IMR-90 (cell line): ENCODE measurements at regions not wholly inside any gene's neighbourhood (a gene's known extent, or its start where the extent isn't known, plus 50 kb on each side); places are given as distances from the start of the nearest gene placed in this dataset.

Source experiments
- ATAC-seq: fragments of 200-7000 bp; cut with Tn5 transposase; 2 replicates; pipeline ENCODE4 v1.9.1; 2020; ENCODE audit warnings: low read depth, mild to moderate bottlenecking, moderate library complexity
- BruUV-seq: library from RNA; stranded (reverse); fragments of 400-500 nt; replicated peaks from 2 replicates; lab custom pipeline; 2021; lab: Mats Ljungman, UMichigan
- CTCF ChIA-PET: fragments of 300-600 bp; formaldehyde crosslinking; extraction: SDS; loops from one replicate; lab custom pipeline; 2021; ENCODE audit warnings: antibody characterized with exemption; lab: Yijun Ruan, JAX
- POLR2A ChIA-PET: fragments of 300-600 bp; sonication (Branson Sonifier 250); formaldehyde crosslinking; loops from one replicate; lab custom pipeline; 2022; ENCODE audit warnings: antibody characterized with exemption; ENCODE audit not compliant: unreplicated experiment; lab: Charles Lee
- DNase-seq: peaks from one replicate; pipeline ENCODE4 v3.0.0; 2013
- H2AFZ ChIP-seq: replicated peaks from 2 replicates; pipeline ENCODE3; 2013; ENCODE audit warnings: low read length, mild to moderate bottlenecking; ENCODE audit not compliant: poor library complexity
- H2AK5ac ChIP-seq: 2 replicates; pipeline ENCODE4 v1.6.1; 2013; ENCODE audit warnings: low read depth, low read length, inconsistent platforms
- H2AK9ac ChIP-seq: replicated peaks from 2 replicates; pipeline ENCODE3; 2013; ENCODE audit warnings: mild to moderate bottlenecking, low read depth, low read length, moderate library complexity; ENCODE audit not compliant: poor library complexity
- H2BK120ac ChIP-seq: 2 replicates; pipeline ENCODE4 v1.6.1; 2013; ENCODE audit warnings: low read depth, low read length, inconsistent platforms
- H2BK15ac ChIP-seq: 3 replicates; pipeline ENCODE4 v1.6.1; 2013; ENCODE audit warnings: low read depth, low read length, inconsistent platforms
- H2BK20ac ChIP-seq: 2 replicates; pipeline ENCODE4 v1.6.1; 2013; ENCODE audit warnings: low read depth, mild to moderate bottlenecking, inconsistent platforms, low read length, moderate library complexity
- H2BK5ac ChIP-seq: 2 replicates; pipeline ENCODE4 v1.6.1; 2013; ENCODE audit warnings: mild to moderate bottlenecking, low read depth, low read length, inconsistent platforms; ENCODE audit not compliant: poor library complexity, severe bottlenecking
- H3K14ac ChIP-seq: replicated peaks from 2 replicates; pipeline ENCODE4 v1.6.1; 2013; ENCODE audit warnings: low read depth, low read length, inconsistent platforms
- H3K18ac ChIP-seq: 2 replicates; pipeline ENCODE4 v1.6.1; 2013; ENCODE audit warnings: low read depth, low read length, control low read depth
- H3K23ac ChIP-seq: 2 replicates; pipeline ENCODE4 v1.6.1; 2013; ENCODE audit warnings: low read depth, low read length, inconsistent platforms
- H3K27ac ChIP-seq: 2 replicates; pipeline ENCODE4 v1.5.1; 2013; ENCODE audit warnings: mild to moderate bottlenecking, control low read depth, low read length; ENCODE audit not compliant: insufficient read depth
- H3K27me3 ChIP-seq: 2 replicates; pipeline ENCODE4 v1.6.1; 2013; ENCODE audit warnings: low read length; ENCODE audit not compliant: control insufficient read depth, insufficient read depth
- H3K36me3 ChIP-seq: 2 replicates; pipeline ENCODE4 v1.6.1; 2013; ENCODE audit warnings: low read length, mixed read lengths; ENCODE audit not compliant: control insufficient read depth, insufficient read depth
- H3K4ac ChIP-seq: 2 replicates; pipeline ENCODE4 v1.6.1; 2013; ENCODE audit warnings: low read depth, low read length, inconsistent platforms
- H3K4me1 ChIP-seq: 2 replicates; pipeline ENCODE4 v1.6.1; 2013; ENCODE audit warnings: low read length, mixed read lengths; ENCODE audit not compliant: control insufficient read depth, insufficient read depth
- H3K4me2 ChIP-seq: 2 replicates; pipeline ENCODE4 v1.6.1; 2013; ENCODE audit warnings: low read depth, mild to moderate bottlenecking, control low read depth, low read length, moderate library complexity
- H3K4me3 ChIP-seq: 2 replicates; pipeline ENCODE4 v1.5.1; 2013; ENCODE audit warnings: low read depth, mild to moderate bottlenecking, control low read depth, low read length, moderate library complexity; ENCODE audit not compliant: insufficient read depth
- H3K56ac ChIP-seq: 2 replicates; pipeline ENCODE4 v1.6.1; 2013; ENCODE audit warnings: low read length, inconsistent platforms; ENCODE audit not compliant: insufficient read depth; ENCODE audit errors: extremely low read depth
- H3K79me1 ChIP-seq, 2 experiments: 2 replicates each; pipeline ENCODE4 v1.6.1; 2013; ENCODE audit warnings: low read length in 2 of 2, inconsistent platforms in 1 of 2, low read depth in 1 of 2
- H3K9ac ChIP-seq: 2 replicates; pipeline ENCODE4 v1.6.1; 2013; ENCODE audit warnings: low read depth, low read length, control low read depth
- H3K9me1 ChIP-seq: 2 replicates; pipeline ENCODE4 v1.6.1; 2013; ENCODE audit warnings: low read length, inconsistent platforms; ENCODE audit not compliant: insufficient read depth
- H3K9me3 ChIP-seq: 2 replicates; pipeline ENCODE4 v1.6.1; 2013; ENCODE audit warnings: low read length; ENCODE audit not compliant: control insufficient read depth, insufficient read depth
- H4K20me1 ChIP-seq: 2 replicates; pipeline ENCODE4 v1.6.1; 2013; ENCODE audit warnings: low read length, inconsistent platforms; ENCODE audit not compliant: insufficient read depth
- H4K5ac ChIP-seq: 2 replicates; pipeline ENCODE4 v1.6.1; 2013; ENCODE audit warnings: mild to moderate bottlenecking, low read depth, low read length, control low read depth
- H4K8ac ChIP-seq, 2 experiments: 2 replicates each; pipeline ENCODE4 v1.6.1; 2013; ENCODE audit warnings: low read depth in 2 of 2, low read length in 2 of 2, control low read depth in 1 of 2, inconsistent platforms in 1 of 2
- H4K91ac ChIP-seq: 2 replicates; pipeline ENCODE4 v1.6.1; 2013; ENCODE audit warnings: low read depth, low read length, inconsistent platforms; ENCODE audit not compliant: insufficient read depth
- BHLHE40 ChIP-seq: fragments of 150-350 bp; IDR thresholded peaks from 2 replicates; pipeline ENCODE4 v1.6.1; 2016; ENCODE audit warnings: mild to moderate bottlenecking, low read depth, low read length
- CEBPB ChIP-seq: IDR thresholded peaks from 2 replicates; pipeline ENCODE4 v1.6.1; 2012; ENCODE audit warnings: low read depth, low read length, improper control_type of control experiment
- CHD1 ChIP-seq: IDR thresholded peaks from 2 replicates; pipeline ENCODE4 v1.6.1; 2012; ENCODE audit warnings: low read depth, low read length, improper control_type of control experiment
- FOS ChIP-seq: fragments of 150-350 bp; IDR thresholded peaks from 2 replicates; pipeline ENCODE4 v1.6.1; 2016; ENCODE audit warnings: low read depth, low read length
- MAFK ChIP-seq: IDR thresholded peaks from 2 replicates; pipeline ENCODE4 v1.6.1; 2012; ENCODE audit warnings: low read depth, low read length, improper control_type of control experiment
- MAZ ChIP-seq: IDR thresholded peaks from 2 replicates; pipeline ENCODE4 v1.6.1; 2012; ENCODE audit warnings: low read depth, mild to moderate bottlenecking, low read length, improper control_type of control experiment, moderate library complexity, borderline replicate concordance
- MXI1 ChIP-seq: IDR thresholded peaks from 2 replicates; pipeline ENCODE4 v1.6.1; 2012; ENCODE audit warnings: low read depth, mild to moderate bottlenecking, low read length, moderate library complexity, borderline replicate concordance
- NFE2L2 ChIP-seq: fragments of 150-350 bp; IDR thresholded peaks from 2 replicates; pipeline ENCODE4 v1.6.1; 2016; ENCODE audit warnings: low read depth, mild to moderate bottlenecking, low read length
- POLR2A ChIP-seq: IDR thresholded peaks from 2 replicates; pipeline ENCODE4 v1.6.1; 2012; ENCODE audit warnings: mild to moderate bottlenecking, low read depth, low read length
- RAD21 ChIP-seq: IDR thresholded peaks from 2 replicates; pipeline ENCODE4 v1.6.1; 2012; ENCODE audit warnings: low read length, improper control_type of control experiment
- RCOR1 ChIP-seq: IDR thresholded peaks from 2 replicates; pipeline ENCODE4 v1.6.1; 2012; ENCODE audit warnings: mild to moderate bottlenecking, low read length, improper control_type of control experiment; ENCODE audit not compliant: insufficient replicate concordance
- RFX5 ChIP-seq: IDR thresholded peaks from 2 replicates; pipeline ENCODE4 v1.8.0; 2012; ENCODE audit warnings: low read depth, mild to moderate bottlenecking, low read length, moderate library complexity
- SMC3 ChIP-seq: fragments of 150-350 bp; IDR thresholded peaks from 2 replicates; pipeline ENCODE4 v1.6.1; 2016; ENCODE audit warnings: low read depth, mild to moderate bottlenecking, antibody characterized with exemption, low read length, moderate library complexity
- WGBS, 2 experiments: methylation state at CpG; one replicate each; pipeline versions ENCODE4 v1.1.5 to v1.1.7; 2013; ENCODE audit warnings: missing lambda C conversion rate in 2 of 2; ENCODE audit not compliant: insufficient read length in 1 of 2; ENCODE audit errors: extremely low coverage in 2 of 2; 5-methylcytosine and 5-hydroxymethylcytosine counted together
- dilution Hi-C: fragments of 300-500 bp; cut with HindIII; formaldehyde crosslinking; loops from one replicate; pipeline ENCODE4 v1.14.3; 2018; ENCODE audit warnings: low sequenced_read_pairs; ENCODE audit not compliant: unreplicated experiment
- in situ Hi-C: fragments of 300-500 bp; cut with MboI; formaldehyde crosslinking; loops from 3 replicates; pipeline ENCODE4 v1.14.3; 2019; ENCODE audit warnings: low sequenced_read_pairs, inconsistent platforms, mixed read lengths
- intact Hi-C: fragments of 100-400 bp; cut with micrococcal nuclease; formaldehyde crosslinking; loops from 2 replicates; pipeline ENCODE4 v1.10.0; 2022
- TF ChIP-seq, protein P1 (sequence below): fragments of 150-350 bp; IDR thresholded peaks from 2 replicates; pipeline ENCODE4 v1.6.1; 2017; ENCODE audit warnings: mild to moderate bottlenecking, antibody characterized with exemption, low read length, low read depth
- TF ChIP-seq, protein P2 (sequence below): conservative IDR thresholded peaks from 2 replicates; pipeline ENCODE4 v1.5.1; 2012; ENCODE audit warnings: mild to moderate bottlenecking, low read depth, low read length, improper control_type of control experiment
- TF ChIP-seq, protein P3 (sequence below): fragments of 150-350 bp; IDR thresholded peaks from 2 replicates; pipeline ENCODE4 v1.6.1; 2016; ENCODE audit warnings: low read depth, mild to moderate bottlenecking, low read length, moderate library complexity, borderline replicate concordance

DNA sequence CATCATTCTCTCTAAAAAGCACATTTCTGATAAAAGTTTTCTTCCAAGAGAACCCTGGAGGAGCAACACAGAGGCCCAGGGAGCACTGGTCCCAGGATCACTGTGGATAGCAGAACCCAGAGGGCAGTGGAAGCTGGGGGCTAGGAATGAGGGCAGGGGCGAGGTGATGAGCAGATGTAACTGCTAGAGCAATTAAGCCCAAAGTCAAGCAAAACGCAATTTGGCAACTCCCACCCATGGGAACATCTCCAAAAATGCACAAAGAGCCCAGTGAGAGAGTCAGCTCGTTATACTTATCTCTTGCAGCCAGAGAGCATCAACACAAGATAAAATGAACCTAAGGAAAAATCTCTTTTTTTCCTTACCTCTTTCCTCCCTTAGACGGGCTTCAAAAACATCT, 284.2 kb downstream of the TBC1D4 start:
- H3K23ac ChIP-seq: no peak overlapping the region
- H3K9me1 ChIP-seq: no peaks in the 10 kb centered on the region
- no peak overlapping the region for H2AK5ac ChIP-seq
- no peak overlapping the region for H2BK5ac ChIP-seq
- no peak overlapping the region for H3K56ac ChIP-seq
- peaks cover 3% of the 10 kb centered on the region; the same call in 1 of the 2 replicates for H3K4me1 ChIP-seq
- H3K27ac ChIP-seq: no peak overlapping the region
- DNase-seq (no peak), ATAC-seq (no peak)
- no peak overlapping the region for H3K18ac ChIP-seq
- no peaks in the 10 kb centered on the region for H4K20me1 ChIP-seq
- H2BK120ac ChIP-seq: no peak overlapping the region
- H3K4me3 ChIP-seq: no peak overlapping the region
- H3K27me3 ChIP-seq: peaks cover 9% of the 10 kb centered on the region
- BruUV-seq: no TSS peak
- WGBS, 2 experiments: 40% methylated on average over 1 of the region's 4 CpGs; no CpG with 5 or more reads in 1 of the 2 experiments
- TF ChIP-seq POLR2A (no peak), CHD1 (no peak), MXI1 (no peak), NFE2L2 (no peak), SMC3 (no peak), CEBPB (no peak), RFX5 (no peak), RCOR1 (no peak), RAD21 (no peak), FOS (no peak), MAZ (no peak), MAFK (no peak), BHLHE40 (no peak)
- TF ChIP-seq, protein P1, sequence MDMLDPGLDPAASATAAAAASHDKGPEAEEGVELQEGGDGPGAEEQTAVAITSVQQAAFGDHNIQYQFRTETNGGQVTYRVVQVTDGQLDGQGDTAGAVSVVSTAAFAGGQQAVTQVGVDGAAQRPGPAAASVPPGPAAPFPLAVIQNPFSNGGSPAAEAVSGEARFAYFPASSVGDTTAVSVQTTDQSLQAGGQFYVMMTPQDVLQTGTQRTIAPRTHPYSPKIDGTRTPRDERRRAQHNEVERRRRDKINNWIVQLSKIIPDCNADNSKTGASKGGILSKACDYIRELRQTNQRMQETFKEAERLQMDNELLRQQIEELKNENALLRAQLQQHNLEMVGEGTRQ: no peak
- TF ChIP-seq, protein P2, sequence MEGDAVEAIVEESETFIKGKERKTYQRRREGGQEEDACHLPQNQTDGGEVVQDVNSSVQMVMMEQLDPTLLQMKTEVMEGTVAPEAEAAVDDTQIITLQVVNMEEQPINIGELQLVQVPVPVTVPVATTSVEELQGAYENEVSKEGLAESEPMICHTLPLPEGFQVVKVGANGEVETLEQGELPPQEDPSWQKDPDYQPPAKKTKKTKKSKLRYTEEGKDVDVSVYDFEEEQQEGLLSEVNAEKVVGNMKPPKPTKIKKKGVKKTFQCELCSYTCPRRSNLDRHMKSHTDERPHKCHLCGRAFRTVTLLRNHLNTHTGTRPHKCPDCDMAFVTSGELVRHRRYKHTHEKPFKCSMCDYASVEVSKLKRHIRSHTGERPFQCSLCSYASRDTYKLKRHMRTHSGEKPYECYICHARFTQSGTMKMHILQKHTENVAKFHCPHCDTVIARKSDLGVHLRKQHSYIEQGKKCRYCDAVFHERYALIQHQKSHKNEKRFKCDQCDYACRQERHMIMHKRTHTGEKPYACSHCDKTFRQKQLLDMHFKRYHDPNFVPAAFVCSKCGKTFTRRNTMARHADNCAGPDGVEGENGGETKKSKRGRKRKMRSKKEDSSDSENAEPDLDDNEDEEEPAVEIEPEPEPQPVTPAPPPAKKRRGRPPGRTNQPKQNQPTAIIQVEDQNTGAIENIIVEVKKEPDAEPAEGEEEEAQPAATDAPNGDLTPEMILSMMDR: no peak
- TF ChIP-seq, protein P3, sequence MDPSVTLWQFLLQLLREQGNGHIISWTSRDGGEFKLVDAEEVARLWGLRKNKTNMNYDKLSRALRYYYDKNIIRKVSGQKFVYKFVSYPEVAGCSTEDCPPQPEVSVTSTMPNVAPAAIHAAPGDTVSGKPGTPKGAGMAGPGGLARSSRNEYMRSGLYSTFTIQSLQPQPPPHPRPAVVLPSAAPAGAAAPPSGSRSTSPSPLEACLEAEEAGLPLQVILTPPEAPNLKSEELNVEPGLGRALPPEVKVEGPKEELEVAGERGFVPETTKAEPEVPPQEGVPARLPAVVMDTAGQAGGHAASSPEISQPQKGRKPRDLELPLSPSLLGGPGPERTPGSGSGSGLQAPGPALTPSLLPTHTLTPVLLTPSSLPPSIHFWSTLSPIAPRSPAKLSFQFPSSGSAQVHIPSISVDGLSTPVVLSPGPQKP: no peak
- in situ Hi-C loops (no loop called here), intact Hi-C loops (no loop called here), dilution Hi-C loops (no loop called here)
- no peak overlapping the region for H4K8ac ChIP-seq
- H2AFZ ChIP-seq: no peak overlapping the region
- POLR2A ChIA-PET: no interaction called here
- no peak overlapping the region for H3K4ac ChIP-seq
- H3K14ac ChIP-seq: no peak overlapping the region
- no peak overlapping the region for H3K9ac ChIP-seq
- H3K9me3 ChIP-seq: no peaks in the 10 kb centered on the region
- H2AK9ac ChIP-seq: no peak overlapping the region
- no peaks in the 10 kb centered on the region for H3K79me1 ChIP-seq
- CTCF ChIA-PET: interaction anchor here (0.6 kb wide), 1 partner anchor 1344 kb away, joined by 3 read pairs; no protein-coding TSS in a partner anchor
- no peak overlapping the region for H2BK20ac ChIP-seq
- no peak overlapping the region for H4K91ac ChIP-seq
- H3K4me2 ChIP-seq: no peak overlapping the region
- H3K36me3 ChIP-seq: no peaks in the 10 kb centered on the region
- H4K5ac ChIP-seq: no peak overlapping the region
- no peak overlapping the region for H2BK15ac ChIP-seq
